Right renal cortex interstitium (tissue), 3 donors: ENCODE measurements at regions not wholly inside any gene's neighbourhood (a gene's known extent, or its start where the extent isn't known, plus 50 kb on each side); places are given as distances from the start of the nearest gene placed in this dataset.

Experiments used
- DNase-seq, 3 donors: peaks; one replicate each; pipeline ENCODE4 v3.0.0-alpha.2; 2013; ENCODE audit warnings: low read depth in 3 of 3, low spot score in 2 of 3

DNA sequence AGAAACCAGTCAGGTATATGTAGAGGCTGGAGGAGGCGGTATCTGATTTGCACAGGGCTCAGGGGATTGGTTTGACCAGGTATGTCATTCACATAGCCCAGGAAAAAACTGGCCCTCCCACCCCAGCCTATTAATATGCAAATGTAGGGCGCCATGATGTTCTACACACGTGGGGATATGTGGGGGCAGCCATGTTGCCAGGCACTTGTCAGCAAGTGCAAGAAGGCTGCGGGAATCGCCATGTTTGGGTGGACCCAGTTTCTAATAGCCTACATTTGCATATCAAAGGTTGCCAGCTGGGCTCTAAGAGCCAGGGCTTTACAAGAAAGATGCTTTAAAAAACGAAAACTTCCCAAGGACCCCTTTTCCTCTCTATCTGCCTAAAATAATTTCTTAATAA, 335.1 kb downstream of the SMARCA1 start:
- no peak for DNase-seq

GRCh38 chrX:129176710-129177109, 346.6 kb downstream of the SMARCA1 start:
- DNase-seq = no peak

GRCh38 chrX:129161108-129161507, 362.2 kb downstream of the SMARCA1 start:
- DNase-seq = no peak

GRCh38 chrX:129158505-129158904, 364.8 kb downstream of the SMARCA1 start:
- no peak for DNase-seq

GRCh38 chrX:129145840-129146272, 377.4 kb downstream of the SMARCA1 start:
- no peak for DNase-seq

DNA sequence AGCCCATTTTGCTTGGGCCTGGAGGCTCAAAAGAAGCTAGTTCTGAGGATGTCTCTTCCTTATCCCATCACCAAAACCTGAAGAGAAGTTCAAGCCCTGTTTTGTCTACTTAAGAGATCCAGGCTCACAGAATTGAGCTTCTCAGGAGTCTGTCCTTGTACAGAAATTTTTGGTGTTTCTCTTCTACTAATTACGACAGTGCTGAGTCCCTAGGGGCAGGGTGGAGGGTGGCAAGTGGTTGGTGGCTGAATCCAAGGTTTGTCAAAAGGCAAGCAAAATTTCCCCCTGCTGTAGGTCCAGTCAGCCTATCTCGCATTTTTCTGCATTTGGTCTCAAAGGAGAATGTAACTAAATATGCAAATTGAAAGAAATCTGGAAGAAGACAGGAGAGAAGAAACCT, 377.9 kb downstream of the SMARCA1 start:
- DNase-seq = no peak

GRCh38 chrX:129144172-129145038, 378.9 kb downstream of the SMARCA1 start:
- no peak for DNase-seq

DNA sequence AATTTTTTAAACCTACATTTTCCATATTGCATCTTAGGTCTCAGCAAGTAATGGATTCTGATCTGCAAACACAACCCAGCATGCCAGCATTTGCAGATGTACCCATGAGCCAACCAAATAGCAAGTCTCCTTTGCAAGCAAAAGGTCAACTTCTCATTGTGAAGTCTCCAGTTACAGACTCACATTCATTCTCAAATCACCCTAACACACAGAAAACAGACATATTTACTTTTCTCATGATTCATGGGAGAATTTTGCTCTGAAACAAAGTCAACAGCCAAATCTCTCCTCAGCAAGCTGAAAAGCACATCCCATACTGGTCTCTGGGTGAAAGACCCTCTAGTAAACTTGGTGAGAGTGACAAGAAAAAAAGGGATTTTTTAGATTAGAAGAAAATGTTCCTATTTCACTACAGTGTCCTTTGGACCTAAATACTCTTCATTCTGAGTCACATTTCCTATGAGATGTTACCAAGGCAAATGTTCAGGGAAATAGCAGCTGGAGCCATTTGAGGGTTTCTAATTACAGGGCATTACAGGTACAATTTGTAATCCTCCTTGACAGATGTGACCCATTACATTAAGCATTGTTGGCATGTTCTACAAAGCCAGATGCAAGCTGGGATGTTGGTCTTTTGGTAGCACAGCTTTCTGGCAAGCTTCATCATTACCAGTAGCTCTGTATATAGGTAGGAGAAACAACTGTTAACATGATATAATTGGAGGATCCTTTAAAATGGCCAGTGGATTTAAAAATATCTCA, 383.3 kb downstream of the SMARCA1 start:
- no peak for DNase-seq

GRCh38 chrX:129125122-129125914, 398.0 kb downstream of the SMARCA1 start:
- DNase-seq = no peak

DNA sequence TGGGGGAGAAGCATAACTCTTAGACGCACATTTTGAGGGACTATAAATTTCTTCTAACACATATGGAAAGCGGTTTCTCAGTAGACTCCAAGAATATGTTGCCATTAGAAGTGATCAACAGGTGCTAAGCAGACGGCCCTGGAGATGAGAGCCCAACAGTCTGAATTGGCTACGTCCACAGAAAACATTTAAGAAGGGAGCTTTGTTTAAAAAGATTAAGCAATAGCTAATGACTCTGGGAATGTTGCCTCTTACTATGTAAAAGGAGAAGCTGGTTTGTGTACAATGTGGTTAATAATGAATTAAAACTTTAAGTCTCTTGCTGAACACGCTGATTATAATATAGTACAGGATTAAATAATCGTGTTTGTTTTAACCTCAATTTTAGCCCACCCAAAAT, 399.5 kb downstream of the SMARCA1 start:
- DNase-seq = no peak

DNA sequence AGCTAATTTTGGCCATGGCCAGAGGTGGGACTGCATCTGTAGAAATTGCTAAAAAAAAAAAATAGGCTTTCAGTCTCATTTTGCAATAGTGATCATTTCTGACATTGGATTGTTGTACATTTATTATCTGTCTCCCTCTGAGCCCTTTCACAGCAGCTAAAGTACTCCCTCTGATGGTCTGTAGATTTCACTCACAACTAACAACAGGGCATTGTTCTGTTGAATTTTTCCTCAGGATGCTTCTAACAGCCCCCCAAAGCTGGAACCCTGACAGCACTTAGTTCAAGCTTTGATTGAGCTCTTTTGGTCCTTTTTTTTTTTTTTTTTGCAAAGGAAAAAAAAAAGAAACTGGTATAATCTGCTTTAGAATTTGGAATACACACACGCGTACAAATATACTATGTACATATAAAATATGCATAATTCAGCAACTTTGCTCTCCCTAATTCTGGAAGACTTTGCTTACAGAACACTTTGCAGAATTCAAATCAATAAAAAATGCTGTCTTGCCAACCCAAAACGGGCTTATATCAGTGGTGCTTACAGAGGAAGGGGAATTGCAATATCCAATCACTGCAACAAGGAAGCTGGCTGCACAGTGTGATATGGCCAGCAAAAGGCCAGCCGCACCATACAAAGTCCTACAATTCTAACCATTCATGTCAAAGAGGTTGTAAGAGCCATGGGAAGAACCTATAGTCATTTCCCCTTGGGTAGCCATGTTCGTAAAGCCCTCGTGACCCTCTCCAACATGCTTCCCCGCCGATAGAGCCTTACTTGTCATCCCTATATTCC, 406.4 kb downstream of the SMARCA1 start:
- no peak for DNase-seq

DNA sequence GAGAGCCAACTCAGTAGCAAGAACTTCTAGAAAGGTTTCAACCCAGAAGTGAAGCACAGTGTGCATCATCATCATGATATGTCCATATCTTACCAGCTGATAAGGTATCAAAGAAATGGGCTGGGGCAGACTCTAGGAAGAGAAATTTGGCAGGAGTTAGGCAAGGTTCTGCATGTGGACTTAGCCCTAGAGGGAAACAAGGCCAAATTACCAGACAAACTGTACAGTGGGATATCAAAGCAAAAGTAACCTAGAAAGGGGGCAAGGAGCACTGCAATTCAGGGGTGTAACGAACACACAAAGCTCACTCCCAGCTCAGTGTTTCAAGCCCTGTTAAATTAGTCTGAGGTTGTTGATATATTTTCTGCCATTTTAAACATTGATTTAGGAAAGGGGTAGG, 407.4 kb downstream of the SMARCA1 start:
- no peak for DNase-seq

DNA sequence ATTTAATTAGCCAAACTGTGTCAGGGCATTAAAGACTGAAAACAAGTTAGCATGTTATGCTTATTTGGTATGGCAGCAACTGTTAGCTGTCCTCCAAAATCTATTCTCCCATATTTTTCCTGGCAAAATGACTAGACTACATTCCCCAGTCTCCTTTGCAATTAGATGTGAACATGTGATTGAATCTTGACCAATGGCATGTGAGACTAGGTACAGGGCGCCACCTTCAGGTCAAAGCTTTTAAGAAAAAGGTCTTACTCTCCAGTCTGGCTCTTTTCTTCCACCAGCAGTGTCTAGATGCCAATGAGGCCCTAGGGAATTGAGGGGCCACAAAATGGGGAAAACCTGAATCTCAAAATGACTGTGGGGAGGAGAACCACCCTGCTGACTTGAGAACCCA, 408.2 kb downstream of the SMARCA1 start:
- DNase-seq = no peak

DNA sequence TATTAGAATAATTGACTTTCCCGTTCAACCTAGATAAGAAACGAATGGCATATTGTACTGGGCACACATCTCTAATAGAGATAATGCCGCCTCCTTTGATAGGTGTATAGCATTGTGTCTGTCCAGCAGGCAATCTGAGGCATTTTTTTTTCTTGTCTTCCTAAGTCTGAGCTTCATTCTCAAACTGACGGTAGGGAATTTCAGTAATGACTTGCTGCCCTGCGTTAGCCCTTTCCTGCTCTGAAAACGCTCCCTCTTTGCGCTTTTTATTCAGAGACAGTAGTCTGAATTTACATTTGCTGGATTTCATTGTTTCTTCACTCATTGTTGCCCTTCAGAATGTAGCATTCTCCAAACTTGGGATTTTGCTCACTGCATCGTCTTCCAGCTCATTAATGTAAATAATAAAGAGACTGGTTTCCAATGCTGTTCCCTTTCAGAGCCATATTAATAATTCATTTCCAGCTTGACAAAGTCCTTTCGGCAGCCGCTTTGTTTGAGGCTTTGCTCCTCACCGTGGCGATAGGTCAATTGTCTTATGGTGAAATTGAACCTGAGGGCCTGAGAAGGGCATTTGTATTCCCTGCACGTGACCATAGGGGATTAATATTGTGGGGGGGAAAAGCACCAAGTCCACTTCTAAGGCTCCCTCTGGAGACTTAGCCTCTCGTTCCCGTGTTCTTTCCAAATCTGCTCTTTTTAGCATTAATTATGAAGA, 412.1 kb downstream of the SMARCA1 start:
- DNase-seq = no peak

DNA sequence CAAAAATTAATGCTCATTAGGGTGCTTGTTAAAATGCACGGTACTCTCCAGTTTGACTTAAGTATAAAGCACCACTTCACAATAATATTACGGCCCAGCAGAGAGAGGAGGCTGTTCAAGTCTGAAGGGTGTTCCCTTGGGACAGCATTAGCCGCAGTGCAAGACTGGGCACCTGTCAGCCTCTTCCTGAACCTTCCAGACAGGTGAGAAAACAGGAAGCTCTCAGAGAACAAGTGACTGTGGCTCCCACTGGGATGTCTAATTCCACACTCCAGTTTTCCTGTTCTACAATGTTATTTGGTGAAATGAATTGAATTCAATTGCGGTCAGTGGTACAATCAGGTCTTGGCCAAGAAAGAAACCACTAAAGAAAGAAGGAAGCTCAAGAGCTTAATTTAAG, 414.4 kb downstream of the SMARCA1 start:
- no peak for DNase-seq

- no peak for DNase-seq
Observed at GRCh38 chrX:129099207-129099606, 424.1 kb downstream of the SMARCA1 start.

- no peak for DNase-seq
Observed at GRCh38 chrX:129097668-129098067, 425.6 kb downstream of the SMARCA1 start.

DNA sequence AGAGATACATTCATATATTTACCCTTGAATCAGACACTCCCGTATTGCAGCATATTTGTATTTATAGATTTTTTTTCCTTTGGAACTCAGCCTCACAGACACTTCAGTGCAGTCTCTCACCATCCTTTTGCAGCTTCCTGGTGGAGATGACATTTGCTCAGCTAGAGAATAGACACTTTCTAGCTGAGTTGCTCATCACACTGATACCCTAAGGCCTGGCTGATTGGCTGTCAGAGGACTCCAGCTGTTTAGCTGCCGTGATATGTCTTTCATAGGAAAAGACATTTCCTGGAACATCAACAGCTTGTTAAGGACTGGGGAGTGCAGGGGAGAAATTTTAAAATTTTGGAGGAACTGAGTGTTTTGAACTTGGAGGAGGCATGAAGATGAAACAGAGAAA, 429.6 kb downstream of the SMARCA1 start:
- DNase-seq = no peak

DNA sequence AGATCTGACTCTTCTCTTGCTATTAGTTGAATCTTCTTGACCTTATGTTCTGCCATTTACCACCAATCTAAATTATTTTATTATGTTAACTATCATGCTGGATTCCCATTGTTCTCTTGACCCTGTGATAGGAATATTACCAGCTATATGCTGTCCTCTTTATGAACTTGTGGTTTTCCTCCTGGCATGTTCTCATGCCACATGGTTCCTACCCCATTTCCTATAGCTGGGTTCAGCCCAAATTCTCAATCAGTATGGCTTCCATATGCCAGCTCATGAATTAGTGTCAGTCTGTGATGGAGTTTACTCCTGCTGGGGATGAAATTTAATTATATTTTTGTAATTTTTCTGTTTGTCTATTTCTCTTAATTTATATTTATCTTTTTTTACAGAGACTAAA, 430.5 kb downstream of the SMARCA1 start:
- DNase-seq = no peak

DNA sequence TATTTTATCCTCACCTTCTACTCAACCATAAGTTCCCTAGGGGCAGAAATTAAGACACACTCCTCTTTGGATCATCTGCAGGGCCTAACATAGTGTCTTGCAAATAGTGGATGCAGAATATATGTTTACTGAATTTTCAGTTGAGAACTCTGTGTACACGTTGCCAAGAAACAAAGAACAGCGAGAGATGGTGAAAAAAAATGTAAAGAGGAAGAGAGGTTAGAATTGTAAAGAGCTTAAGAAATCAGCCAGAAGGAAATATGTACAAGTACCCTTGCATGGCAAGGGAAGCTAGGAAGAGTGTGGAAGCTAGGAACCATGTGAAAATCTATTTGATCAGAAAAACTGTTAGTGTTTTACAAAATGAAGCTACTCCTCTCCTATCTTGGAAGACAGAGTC, 431.0 kb downstream of the SMARCA1 start:
- no peak for DNase-seq
